ENCODE measurements at regions not wholly inside any gene's neighbourhood (a gene's known extent, or its start where the extent isn't known, plus 50 kb on each side); places are given as distances from the start of the nearest gene placed in this dataset.

DNA sequence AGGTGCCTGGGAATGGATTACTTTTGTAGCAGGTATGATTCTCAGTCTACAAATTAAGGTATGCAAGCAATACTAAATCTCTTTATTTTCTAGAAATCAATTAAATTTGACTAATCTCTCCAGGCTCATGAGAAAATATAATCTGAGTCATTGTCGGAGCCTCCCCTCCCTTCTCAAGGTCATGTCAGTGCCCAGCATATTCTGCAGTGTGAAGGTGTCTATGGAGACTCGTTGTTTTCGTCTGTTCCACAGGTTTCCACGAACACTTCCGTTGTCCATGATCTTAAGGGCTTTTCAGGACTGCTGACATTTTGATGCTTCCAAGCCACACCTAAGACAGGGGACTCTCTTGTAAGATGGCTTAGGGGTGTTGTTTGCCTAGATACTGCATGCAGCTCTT, 56.6 kb upstream of the SCOC start:
- no peak overlapping the region for H3K27ac ChIP-seq (ENCODE audit: low read depth, low read length)
- WGBS, 3 donors: 49 to 98% (median 94%) methylated on average over 5 of the region's 5 CpGs

- WGBS, 3 donors: 64 to 75% (median 65%) methylated on average over 2 of the region's 2 CpGs
- H3K27ac ChIP-seq (ENCODE audit: low read depth, low read length): no peak overlapping the region
These were observed 57.5 kb upstream of the SCOC start for GRCh38 chr4:140315970-140316369.

DNA sequence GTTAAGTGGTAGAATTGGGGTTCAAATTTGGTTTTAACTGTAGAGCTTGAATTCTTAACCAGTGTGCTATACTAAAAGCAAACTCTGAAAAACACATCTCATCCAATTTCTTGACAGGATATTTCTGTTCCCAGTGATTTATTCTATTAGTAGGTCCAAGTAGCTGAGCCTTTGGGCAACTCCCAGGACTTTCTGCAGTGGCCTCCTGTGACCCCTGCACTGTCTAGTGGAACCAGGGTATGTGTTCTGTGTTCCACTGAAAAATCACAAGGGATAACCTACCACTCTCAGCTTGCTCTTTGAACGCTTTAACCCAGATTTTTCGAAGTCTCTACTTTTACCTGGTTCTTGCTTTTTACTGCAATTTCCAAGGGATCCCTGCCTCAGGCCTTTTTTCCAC, 58.0 kb upstream of the SCOC start:
- WGBS, 3 donors: 61 to 84% (median 78%) methylated on average over 2 of the region's 2 CpGs
- no peak overlapping the region for H3K27ac ChIP-seq (ENCODE audit: low read depth, low read length)

DNA sequence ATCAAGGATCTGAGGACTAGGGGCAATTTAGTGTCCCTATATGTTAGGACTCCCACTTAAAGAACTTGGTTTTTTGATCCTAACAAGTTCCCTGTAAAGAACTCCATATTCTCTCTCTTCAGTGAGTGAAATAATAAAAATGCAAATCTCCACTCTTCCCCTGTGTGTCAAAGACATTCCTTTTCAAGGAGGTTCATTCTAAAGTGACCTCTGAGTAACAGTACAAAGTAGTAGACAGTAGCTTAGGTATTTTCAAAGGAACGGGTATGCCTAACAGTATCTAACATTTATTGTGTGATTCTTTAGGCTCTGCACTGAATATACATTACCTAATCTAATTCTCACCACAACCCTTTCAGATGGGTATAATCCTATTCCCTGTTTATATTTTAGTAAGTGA, 58.4 kb upstream of the SCOC start:
- 78 to 88% (median 85%) methylated on average over 1 of the region's 1 CpG for WGBS, 3 donors
- H3K27ac ChIP-seq (ENCODE audit: low read depth, low read length): no peak overlapping the region

DNA sequence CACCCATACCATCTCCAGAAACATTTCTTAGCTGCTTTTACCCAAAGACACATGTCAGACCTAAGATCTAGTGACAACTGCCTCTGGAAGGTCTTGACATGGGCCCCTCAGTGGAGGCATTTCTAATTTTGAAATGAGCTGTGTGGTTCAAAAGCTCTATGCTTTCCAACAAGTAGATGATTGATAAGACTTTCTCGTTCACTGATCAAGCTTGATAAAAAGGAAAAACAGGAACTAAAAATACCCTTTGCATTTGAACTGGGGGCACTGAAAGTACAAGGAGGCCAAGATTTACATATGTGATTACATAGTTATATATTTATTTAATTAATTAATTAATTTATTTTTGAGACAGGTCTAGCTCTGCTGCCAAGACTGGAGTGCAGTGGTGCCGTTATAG, 61.3 kb upstream of the SCOC start:
- 65 to 82% (median 72%) methylated on average over 2 of the region's 2 CpGs for WGBS, 3 donors
- H3K27ac ChIP-seq (ENCODE audit: low read depth, low read length): no peak overlapping the region

- no peak overlapping the region for H3K27ac ChIP-seq (ENCODE audit: low read depth, low read length)
These were observed 62.1 kb upstream of the SCOC start for GRCh38 chr4:140311257-140311835.

DNA sequence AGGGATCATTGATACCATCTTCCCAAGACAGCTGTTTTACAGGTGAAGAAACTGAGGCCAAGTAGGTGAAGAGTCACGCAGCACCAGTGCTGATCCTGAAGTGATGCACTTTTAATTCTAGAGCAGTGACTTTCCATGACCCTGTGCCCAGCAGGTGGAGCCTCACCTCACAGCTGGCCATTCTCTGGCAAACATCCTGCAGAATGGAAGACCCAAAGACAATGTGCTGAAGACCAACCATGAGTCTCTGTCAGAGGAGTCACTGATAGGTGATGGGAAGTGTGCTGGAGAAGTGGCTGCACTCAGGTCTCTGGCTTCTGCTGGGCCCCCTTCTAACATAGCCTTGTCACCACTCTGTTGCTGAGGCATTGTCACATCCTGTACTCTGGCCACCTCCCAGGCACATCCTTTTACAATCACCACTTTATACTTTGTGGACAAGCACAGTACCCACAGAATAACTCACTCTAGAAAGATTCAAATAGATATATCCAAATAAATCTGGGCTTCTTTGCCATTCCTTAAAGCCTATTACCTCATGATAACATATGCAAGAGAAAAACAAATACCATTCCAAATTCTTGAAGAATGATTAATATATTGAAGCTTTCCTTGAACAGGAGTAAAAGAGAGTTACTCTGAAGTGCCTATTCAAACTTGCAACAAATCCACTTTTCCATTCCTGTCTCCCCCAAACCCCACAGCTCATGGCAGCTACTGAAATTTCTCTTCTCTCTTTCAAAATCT, 64.1 kb upstream of the SCOC start:
- H3K27ac ChIP-seq (ENCODE audit: low read depth, low read length): no peak overlapping the region
- 88 to 100% (median 93%) methylated on average over 1 of the region's 1 CpG for WGBS, 3 donors

- no peak overlapping the region for H3K27ac ChIP-seq (ENCODE audit: low read depth, low read length)
- 59 to 67% (median 63%) methylated on average over 11 of the region's 11 CpGs for WGBS, 3 donors
These were observed 64.9 kb upstream of the SCOC start for GRCh38 chr4:140308366-140309123.

DNA sequence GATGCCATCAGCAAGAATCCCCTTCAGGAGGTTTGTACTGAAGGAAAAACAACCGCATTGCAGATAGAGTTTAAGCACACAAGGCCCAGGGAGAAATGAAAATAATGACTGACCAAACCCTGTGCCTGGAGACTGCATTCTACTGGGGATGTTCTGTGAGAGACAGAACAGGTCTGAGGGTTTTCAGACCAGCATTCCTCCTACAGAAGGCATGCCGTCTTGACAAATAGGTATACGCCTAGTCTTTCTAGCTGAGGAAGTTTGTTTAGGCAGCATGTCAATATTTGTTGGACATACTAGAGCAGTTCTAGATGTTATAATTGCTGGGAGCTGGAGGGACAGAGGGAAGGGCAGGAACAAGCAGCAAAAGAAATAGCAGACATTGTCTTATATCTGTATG, 68.4 kb upstream of the SCOC start:
- 47 to 84% (median 83%) methylated on average over 3 of the region's 3 CpGs for WGBS, 3 donors
- no peak overlapping the region for H3K27ac ChIP-seq (ENCODE audit: low read depth, low read length)

DNA sequence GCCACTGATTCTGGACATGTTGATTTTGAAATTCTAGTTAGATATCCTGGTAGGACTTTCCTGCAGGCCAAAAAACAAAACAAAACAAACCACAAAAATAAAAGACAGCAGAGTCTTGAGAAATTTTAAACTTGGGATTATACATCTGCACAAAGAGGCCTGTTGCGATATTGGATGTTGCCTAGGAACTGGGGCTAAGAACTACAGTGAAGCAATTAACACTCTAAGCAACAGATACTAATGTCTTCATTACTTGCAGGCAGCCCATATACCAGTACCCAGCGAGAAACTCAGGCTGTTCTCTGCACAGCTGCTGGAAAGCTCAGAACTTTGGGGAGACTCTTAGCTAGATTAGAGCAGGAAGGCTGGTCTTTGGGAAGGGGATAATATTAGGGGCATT, 69.1 kb upstream of the SCOC start:
- 87 to 94% (median 88%) methylated on average over 2 of the region's 2 CpGs for WGBS, 3 donors
- no peak overlapping the region for H3K27ac ChIP-seq (ENCODE audit: low read depth, low read length)

DNA sequence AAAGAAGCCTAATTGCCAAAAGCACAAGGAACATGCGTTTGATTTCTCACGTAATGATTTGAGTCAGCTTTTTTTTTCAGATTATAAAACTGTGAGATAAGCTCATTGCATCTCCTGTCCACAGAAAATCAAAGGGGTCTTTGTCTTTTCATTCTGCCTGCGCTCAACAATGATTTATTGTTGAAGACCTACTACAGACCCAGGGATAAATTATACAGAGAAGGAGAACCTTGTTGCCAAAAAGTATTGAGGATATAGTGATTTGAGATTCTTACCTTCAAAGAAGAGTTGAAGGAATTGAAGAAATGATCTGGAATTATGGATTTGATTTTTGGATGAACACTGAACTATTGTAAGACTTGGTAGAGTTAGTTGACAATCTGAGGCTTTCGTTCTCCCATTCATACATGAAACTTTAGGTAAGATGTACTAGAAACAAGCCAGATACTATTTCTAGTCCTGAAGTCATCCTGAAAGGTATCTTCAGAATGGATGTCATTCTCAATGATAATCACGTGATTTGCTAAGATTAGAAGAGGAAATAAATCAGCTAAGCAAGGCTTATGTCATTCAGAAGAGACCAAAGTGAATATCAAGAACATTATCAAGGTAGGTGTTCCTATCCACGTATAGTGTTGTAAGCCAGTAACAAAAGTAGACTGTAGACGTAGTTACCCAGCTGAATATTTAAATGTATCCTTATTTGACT, 71.1 kb upstream of the SCOC start:
- WGBS, 3 donors: 72 to 87% (median 82%) methylated on average over 7 of the region's 7 CpGs

DNA sequence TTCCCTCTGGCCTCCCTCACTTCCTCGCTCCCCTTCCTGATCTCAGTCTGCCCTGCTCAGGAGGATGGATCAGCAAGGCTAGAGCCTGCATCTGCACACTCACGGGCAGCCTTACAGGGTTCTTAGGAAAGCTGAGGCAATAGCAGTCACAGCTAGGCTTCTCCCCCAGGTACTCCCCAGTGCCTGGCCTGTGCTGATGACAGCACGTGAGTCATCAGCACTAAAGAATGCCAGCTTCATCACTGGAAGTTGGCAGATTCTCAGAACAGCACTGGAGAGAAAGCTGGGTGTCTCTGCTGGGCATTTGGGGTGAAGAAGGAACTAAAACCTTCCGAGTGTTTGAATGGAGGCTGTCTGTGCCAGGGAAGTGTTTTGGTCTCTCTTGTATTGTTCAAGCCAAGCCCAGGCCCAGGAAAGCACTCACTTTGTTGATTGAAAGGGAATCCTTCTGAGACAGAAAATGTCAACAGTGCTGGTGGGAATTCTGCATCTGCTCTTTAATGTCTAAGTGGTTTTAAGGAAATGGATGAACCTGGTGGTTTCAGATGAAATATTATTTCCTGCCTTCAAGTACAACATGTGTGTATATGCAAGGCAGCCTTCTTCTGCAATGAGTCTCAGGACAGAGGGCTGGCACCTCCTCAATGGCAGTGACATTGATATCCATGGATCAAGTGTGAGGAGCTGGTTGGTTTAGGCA, 73.0 kb upstream of the SCOC start:
- H3K27ac ChIP-seq (ENCODE audit: low read depth, low read length): no peak overlapping the region
- 54 to 76% (median 58%) methylated on average over 4 of the region's 4 CpGs for WGBS, 3 donors

More for the DNA sequence above, 71.1 kb upstream of the SCOC start:
- H3K27ac ChIP-seq (ENCODE audit: low read depth, low read length): no peak overlapping the region

- no peak overlapping the region for H3K27ac ChIP-seq (ENCODE audit: low read depth, low read length)
- 92 to 95% (median 93%) methylated on average over 7 of the region's 7 CpGs for WGBS, 3 donors
These were observed 75.4 kb upstream of the SCOC start for GRCh38 chr4:140298001-140298400.

DNA sequence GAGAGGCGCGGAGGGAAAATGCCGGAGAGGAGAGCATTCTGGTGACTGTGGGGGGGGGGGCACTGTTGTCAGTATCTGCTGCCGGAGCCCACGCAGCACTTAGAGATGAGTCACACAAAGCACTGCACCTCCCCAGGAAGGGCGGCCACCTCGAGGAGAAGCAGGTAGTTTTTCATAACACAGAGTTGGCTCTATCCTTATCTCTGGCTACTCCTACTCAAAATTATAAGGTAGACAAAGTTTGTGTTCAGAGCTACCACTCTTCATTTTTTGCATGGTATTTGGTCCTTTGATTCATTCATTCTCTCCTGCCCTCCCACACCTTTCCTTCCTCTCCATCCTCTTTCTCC, 76.2 kb upstream of the SCOC start:
- WGBS, 3 donors: 33 to 72% (median 54%) methylated on average over 7 of the region's 7 CpGs
- H3K27ac ChIP-seq (ENCODE audit: low read depth, low read length): no peak overlapping the region

- WGBS, 3 donors: 30 to 46% (median 39%) methylated on average over 15 of the region's 15 CpGs
- H3K27ac ChIP-seq (ENCODE audit: low read depth, low read length): no peak overlapping the region
These were observed 76.9 kb upstream of the SCOC start for GRCh38 chr4:140296335-140297220.

- H3K27ac ChIP-seq (ENCODE audit: low read depth, low read length): no peak overlapping the region
These were observed 79.5 kb upstream of the SCOC start for GRCh38 chr4:140293979-140294378.

GRCh38 chr4:140291259-140291658, 82.2 kb upstream of the SCOC start:
- WGBS, 3 donors: 90 to 97% (median 93%) methylated on average over 4 of the region's 4 CpGs
- no peak overlapping the region for H3K27ac ChIP-seq (ENCODE audit: low read depth, low read length)

More at GRCh38 chr4:140293979-140294378, 79.5 kb upstream of the SCOC start:
- WGBS, 3 donors: 95 to 98% (median 97%) methylated on average over 2 of the region's 2 CpGs

DNA sequence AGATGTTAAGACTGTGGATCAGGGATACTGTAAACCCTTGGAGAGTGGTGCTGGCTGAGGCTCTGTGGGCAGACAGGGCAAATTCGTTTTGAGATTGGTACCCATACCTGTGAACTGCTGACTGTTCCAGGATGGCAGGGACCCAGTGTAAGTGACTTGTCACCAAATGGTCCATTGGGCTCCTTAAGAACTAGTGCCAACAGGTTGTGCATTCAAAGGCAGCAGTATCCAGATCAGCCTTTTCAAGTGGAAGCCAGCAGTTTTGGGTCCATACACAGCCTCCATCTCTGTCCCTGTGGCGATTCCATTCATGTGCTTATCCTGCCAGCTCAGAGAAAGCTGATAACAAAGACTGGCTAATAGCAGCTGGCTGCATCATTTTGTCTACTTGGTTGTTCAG, 84.0 kb upstream of the SCOC start:
- 71 to 88% (median 81%) methylated on average over 2 of the region's 2 CpGs for WGBS, 3 donors
- H3K27ac ChIP-seq (ENCODE audit: low read depth, low read length): no peak overlapping the region

All from adipose tissue (tissue), 3 donors.